Peyer's patch (tissue), 4 donors: ENCODE measurements at regions not wholly inside any gene's neighbourhood (a gene's known extent, or its start where the extent isn't known, plus 50 kb on each side); places are given as distances from the start of the nearest gene placed in this dataset.

ENCODE experiments used
- POLR2A ChIP-seq, 2 donors: fragments of 450-650 bp; IDR thresholded peaks; one replicate each; pipeline ENCODE4 v1.5.1; 2017; ENCODE audit warnings: antibody characterized with exemption in 2 of 2, mild to moderate bottlenecking in 2 of 2, moderate library complexity in 2 of 2
- TF ChIP-seq, protein P1 (sequence below), 6 experiments: fragments of 450-650 bp in 4 of 6; fragments of 200-600 bp in 2 of 6; sonication (generic) in 1 of 6; IDR thresholded peaks; one replicate each; pipeline ENCODE4 v1.5.1; 2017 to 2019; ENCODE audit warnings: antibody characterized with exemption in 6 of 6, mild to moderate bottlenecking in 3 of 6, moderate library complexity in 1 of 6

GRCh38 chr14:21993070-21993469, 319.5 kb upstream of the OR4E1 start:
- no peak for TF ChIP-seq POLR2A (IDR thresholded peaks at IDR 0.05)
- TF ChIP-seq, protein P1, sequence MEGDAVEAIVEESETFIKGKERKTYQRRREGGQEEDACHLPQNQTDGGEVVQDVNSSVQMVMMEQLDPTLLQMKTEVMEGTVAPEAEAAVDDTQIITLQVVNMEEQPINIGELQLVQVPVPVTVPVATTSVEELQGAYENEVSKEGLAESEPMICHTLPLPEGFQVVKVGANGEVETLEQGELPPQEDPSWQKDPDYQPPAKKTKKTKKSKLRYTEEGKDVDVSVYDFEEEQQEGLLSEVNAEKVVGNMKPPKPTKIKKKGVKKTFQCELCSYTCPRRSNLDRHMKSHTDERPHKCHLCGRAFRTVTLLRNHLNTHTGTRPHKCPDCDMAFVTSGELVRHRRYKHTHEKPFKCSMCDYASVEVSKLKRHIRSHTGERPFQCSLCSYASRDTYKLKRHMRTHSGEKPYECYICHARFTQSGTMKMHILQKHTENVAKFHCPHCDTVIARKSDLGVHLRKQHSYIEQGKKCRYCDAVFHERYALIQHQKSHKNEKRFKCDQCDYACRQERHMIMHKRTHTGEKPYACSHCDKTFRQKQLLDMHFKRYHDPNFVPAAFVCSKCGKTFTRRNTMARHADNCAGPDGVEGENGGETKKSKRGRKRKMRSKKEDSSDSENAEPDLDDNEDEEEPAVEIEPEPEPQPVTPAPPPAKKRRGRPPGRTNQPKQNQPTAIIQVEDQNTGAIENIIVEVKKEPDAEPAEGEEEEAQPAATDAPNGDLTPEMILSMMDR (IDR thresholded peaks at IDR 0.05), result no peak
